ENCODE measurements at regions not wholly inside any gene's neighbourhood (a gene's known extent, or its start where the extent isn't known, plus 50 kb on each side); places are given as distances from the start of the nearest gene placed in this dataset.

GRCh38 chr11:11691296-11692151 is 69.7 kb upstream of the GALNT18 start:
- Histone ChIP-seq H3K9me3 (no peaks in the 10 kb centered on the region), H3K27ac (ENCODE audit: low read depth in 2 of 2, low read length in 1 of 2) (no peak overlapping the region), H3K4me2 (no peak overlapping the region), H3K79me2 (ENCODE audit: insufficient read depth) (no peaks in the 10 kb centered on the region), H3K27me3 (ENCODE audit: insufficient read depth) (no peaks in the 10 kb centered on the region), H3K9ac (no peak overlapping the region), H3K4me3 (ENCODE audit: low read depth in 2 of 2, low read length in 1 of 2) (no peak overlapping the region), H3K4me1 (ENCODE audit: control insufficient read depth in 1 of 2, insufficient read depth in 2 of 2, low read depth in 1 of 2, low read length in 1 of 2) (no peaks in the 10 kb centered on the region), H4K20me1 (ENCODE audit: insufficient read depth) (no peaks in the 10 kb centered on the region), H3K9me2 (no peaks in the 10 kb centered on the region), H3K36me3 (replicated peaks in 1 of 2; ENCODE audit: control insufficient read depth in 1 of 2, insufficient read depth in 2 of 2, low read length in 1 of 2) (no peaks in the 10 kb centered on the region), H2AFZ (ENCODE audit: low read depth) (no peak overlapping the region), H3F3A (replicated peaks; ENCODE audit: insufficient read depth) (no peaks in the 10 kb centered on the region)
- ChIA-PET CTCF (no interaction called here), POLR2A (no interaction called here)
- DNase-seq: no peak
- 52% methylated on average over 12 of the region's 13 CpGs for WGBS (ENCODE audit: low lambda C conversion rate)
- TF ChIP-seq NRF1 (IDR thresholded peaks at IDR 0.05; ENCODE audit: low read depth, low read length): no peak
- no peak for TF ChIP-seq RAD21 (IDR thresholded peaks at IDR 0.05; ENCODE audit: low read length)
- no peak for TF ChIP-seq FOXJ3 (CRISPR knock-in tag; IDR thresholded peaks at IDR 0.05)
- TF ChIP-seq YY1 (IDR thresholded peaks at IDR 0.05; ENCODE audit: low read depth): no peak
- TF ChIP-seq IRF3 (IDR thresholded peaks at IDR 0.05; ENCODE audit: low read depth, low read length): no peak
- no peak for TF ChIP-seq JUND (IDR thresholded peaks at IDR 0.05)
- no peak for TF ChIP-seq FOSL2 (IDR thresholded peaks at IDR 0.05; ENCODE audit: borderline replicate concordance, low read depth)
- TF ChIP-seq PBX3 (IDR thresholded peaks at IDR 0.05): no peak

- H4K20me1 ChIP-seq (ENCODE audit: insufficient read depth): no peaks in the 10 kb centered on the region
- ChIA-PET CTCF (no interaction called here), POLR2A (no interaction called here)
- DNase-seq: no peak
- H3K27ac ChIP-seq (ENCODE audit: low read depth in 2 of 2, low read length in 1 of 2): no peak overlapping the region
- H3K4me3 ChIP-seq (ENCODE audit: low read depth in 2 of 2, low read length in 1 of 2): no peak overlapping the region
- no peaks in the 10 kb centered on the region for H3K9me2 ChIP-seq
- no peak overlapping the region for H3K4me2 ChIP-seq
- no peaks in the 10 kb centered on the region for H3K4me1 ChIP-seq (ENCODE audit: control insufficient read depth in 1 of 2, insufficient read depth in 2 of 2, low read depth in 1 of 2, low read length in 1 of 2)
- TF ChIP-seq JUND (IDR thresholded peaks at IDR 0.05) (no peak), EZH2phosphoT487 (IDR thresholded peaks at IDR 0.05; ENCODE audit: borderline replicate concordance, low read depth) (no peak), PBX3 (IDR thresholded peaks at IDR 0.05) (no peak), MAX (IDR thresholded peaks at IDR 0.05; ENCODE audit: low read depth) (no peak), FOSL2 (IDR thresholded peaks at IDR 0.05; ENCODE audit: borderline replicate concordance, low read depth) (no peak), GATA2 (CRISPR knock-in tag; IDR thresholded peaks at IDR 0.05) (no peak), YY1 (IDR thresholded peaks at IDR 0.05; ENCODE audit: low read depth) (no peak), GABPA (IDR thresholded peaks at IDR 0.05; ENCODE audit: low read depth) (no peak)
- H3K9me3 ChIP-seq: no peaks in the 10 kb centered on the region
- no peaks in the 10 kb centered on the region for H3K36me3 ChIP-seq (replicated peaks in 1 of 2; ENCODE audit: control insufficient read depth in 1 of 2, insufficient read depth in 2 of 2, low read length in 1 of 2)
- no peak overlapping the region for H2AFZ ChIP-seq (ENCODE audit: low read depth)
- no peak overlapping the region for H3K9ac ChIP-seq
- H3F3A ChIP-seq (replicated peaks; ENCODE audit: insufficient read depth): no peaks in the 10 kb centered on the region
- no peaks in the 10 kb centered on the region; the same call in 1 of the 2 replicates for H3K27me3 ChIP-seq (ENCODE audit: insufficient read depth)
- H3K79me2 ChIP-seq (ENCODE audit: insufficient read depth): no peaks in the 10 kb centered on the region
These were observed 59.7 kb upstream of the GALNT18 start for GRCh38 chr11:11681536-11681935.

Measured in SK-N-SH (cell line).